ENCODE measurements at regions not wholly inside any gene's neighbourhood (a gene's known extent, or its start where the extent isn't known, plus 50 kb on each side); places are given as distances from the start of the nearest gene placed in this dataset.
"Not testable (repeated sequence)": the region's sequence is repeated elsewhere in the genome, so short reads cannot be mapped to it uniquely, and the experiment has no call there.

DNA sequence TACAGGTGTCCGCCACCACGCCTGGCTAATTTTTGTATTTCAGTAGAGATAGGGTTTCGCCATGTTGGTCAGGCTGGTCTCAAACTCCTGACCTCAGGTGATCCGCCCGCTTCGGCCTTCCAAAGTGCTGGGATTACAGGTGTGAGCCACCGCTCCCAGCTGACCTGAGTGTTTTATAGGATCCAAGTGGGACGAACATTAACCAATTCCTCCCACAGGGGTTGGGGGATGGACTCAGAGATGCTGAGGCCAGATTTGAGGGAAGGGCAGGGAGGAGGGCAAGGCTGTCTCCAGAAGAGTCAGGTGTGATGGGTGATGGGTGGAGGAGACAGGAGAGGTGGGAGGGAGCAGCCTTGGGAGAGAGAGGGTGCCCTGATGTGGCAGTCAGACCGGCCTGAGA lies 65.0 kb upstream of the SMAD6 start:
- not testable (repeated sequence) for DNase-seq

DNA sequence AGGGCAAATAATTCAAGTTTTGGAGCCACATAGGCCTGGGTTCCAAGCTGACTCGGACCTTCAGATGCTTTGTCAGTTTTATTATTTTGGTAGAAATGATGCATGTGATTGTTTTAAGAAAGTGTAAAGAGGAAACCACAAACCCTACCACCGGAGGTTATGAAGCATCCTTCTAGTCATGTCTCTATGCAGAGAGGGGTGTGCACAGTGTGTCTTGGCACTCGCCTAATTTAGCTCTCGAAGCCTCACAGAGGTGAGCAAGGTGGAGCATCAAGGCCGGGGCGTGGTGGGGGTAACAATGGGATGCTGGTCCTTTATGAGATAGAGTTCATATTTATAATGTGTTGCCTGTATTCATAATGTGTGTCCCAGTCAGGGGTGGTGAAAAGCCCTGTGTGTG lies 63.7 kb upstream of the SMAD6 start:
- no peak for DNase-seq

DNA sequence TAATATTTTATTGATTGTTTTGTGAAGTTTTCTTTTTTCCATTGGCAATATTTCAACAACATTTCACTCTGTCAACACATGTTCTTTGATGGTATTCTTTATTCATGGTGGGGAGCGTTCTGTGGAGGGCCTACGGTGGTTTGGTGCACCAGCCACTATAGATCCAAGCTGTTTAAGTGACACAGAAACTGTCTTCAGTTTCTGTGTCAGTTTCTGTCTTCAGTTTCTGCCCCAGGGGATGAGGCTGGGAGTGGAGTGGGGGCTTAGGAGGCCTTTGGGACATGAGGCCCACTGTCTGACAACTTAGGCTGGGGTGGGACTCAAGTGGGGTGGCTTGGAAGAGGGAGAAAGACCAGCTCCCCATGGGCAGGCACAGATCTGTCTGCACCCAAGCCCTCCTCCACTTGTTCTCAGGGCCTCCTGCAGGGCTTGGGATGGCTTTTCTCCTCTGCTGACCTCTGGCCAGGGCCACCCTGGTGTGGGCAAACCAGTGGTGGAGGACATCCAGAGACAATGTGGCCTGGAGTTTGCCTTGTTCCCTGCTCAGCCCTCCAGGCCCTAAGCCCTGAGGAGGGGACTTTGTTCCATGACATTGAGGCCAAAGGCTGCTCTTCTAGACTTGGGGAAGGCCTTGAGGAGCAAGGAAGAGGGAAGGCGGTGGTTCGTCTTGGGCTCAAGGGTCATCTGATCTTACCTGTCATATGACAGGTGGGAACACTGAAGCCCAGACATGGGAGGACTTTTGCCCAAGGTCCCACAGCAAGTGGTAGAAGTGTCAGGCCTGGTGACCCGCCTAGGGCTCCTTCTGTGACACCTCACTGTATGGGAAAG lies 60.3 kb upstream of the SMAD6 start:
- no peak for DNase-seq

DNA sequence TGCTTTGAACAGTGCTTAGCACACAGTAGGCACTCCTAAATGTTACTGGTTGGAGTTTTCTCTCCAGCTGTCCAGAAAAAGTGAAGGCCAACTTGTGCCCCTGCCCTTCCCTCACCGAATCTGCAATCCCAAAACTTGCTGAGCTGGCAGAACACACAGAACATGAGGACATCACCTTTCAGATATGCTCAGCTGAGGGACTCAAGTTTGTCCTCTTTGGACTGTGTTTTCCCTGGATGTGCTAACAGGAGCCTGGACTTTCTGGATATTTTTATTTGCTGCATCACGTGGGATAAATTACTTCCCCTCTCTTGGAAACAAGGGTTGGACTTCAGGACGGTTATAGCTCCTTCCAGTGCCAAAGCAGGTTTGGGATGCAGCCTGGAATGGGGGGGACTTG lies 59.5 kb upstream of the SMAD6 start:
- no peak for DNase-seq

DNA sequence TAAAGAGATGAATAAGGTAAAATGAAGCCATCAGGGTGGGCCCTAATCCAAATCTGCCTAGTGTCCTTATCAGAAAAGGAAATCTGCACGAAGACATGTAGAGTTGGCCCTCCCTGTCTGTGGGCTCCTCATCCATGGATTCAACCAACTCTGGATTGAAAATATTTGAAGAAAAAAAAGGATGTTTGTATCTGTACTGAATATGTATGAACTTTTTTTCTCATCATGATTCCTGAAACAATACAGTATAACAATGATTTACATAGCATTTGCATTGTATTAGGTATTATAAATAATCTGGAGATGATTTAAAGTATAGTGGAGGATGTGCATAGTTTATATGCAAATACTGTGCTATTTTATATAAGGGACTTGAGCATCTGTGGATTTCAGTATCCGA lies 59.0 kb upstream of the SMAD6 start:
- DNase-seq: no peak

DNA sequence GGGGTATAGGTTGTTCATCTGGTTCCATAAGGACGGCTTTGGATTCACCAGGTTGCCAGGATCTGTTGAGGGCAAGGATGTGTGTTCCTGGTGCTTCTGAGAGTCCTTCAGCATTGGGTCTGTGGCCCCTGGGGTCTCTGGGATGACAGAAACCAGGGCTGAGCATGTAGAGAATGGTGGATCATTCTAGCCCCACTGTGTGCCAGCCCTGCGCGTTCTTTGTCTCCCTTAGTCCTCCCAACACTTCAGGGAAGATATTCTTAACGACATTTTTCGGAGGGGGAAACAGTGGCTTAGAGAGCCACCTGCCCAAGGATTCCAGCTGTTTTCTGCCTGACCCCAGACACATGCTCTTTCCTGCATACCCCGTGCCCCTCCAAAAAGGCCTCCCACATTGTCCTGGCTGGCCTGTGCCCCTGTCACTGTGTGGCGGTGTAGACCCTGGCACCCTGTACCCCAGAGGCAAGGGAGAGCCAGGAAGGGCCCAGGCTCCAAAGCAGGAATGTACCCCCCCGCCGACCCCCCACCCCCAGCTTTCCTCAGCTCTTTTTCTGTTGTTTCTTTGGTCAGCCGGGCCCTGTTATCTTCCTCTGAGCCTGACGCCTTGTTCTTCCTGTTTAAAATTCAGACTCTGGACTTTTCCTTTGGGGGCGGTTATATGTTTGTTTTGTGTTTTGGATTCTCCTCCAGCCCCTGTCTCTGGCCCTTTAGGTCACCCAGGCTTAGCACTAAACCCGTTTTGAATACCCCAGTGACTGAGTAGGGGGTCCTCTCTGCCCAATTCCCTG lies 57.8 kb upstream of the SMAD6 start:
- DNase-seq: no peak

DNA sequence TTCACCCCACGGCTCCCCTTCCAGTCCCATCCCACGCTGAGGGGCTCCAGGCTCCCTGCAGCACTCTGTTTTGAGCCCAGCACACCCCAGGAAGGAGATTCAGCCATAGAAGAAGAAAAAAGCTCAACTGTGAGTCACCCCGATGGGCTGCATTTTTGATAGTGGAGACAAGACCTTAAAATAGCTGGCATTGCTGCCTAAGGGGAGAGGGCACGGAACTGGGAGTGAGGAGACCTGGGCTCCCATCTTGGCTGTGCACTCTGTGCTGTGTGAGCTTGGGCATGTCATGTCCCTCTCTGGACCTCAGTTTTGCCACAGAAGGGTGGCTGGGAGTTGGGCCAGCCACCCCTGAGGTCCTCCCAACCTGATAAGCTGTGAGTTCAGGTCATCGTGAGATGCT lies 57.2 kb upstream of the SMAD6 start:
- DNase-seq: no peak

DNA sequence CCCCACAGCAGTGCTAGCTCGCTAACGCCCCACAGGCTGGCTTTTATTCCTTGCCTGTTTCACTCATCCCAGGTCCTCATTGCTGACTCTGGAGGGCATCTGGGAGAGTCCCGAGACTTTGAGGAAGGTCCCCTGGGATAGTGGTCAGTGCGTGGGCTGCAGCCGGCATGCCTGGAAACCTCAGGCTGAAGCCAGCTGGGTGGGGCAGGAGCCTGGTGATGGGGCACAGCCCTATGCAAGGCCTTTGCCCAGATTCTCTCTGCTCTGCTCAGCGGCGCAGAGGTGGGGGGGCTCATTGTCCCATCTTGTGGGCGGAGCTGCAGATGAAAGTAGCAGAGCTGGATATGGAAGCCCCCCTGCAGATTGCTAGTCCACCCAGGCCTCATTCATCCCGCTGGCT lies 55.7 kb upstream of the SMAD6 start:
- DNase-seq: no peak

DNA sequence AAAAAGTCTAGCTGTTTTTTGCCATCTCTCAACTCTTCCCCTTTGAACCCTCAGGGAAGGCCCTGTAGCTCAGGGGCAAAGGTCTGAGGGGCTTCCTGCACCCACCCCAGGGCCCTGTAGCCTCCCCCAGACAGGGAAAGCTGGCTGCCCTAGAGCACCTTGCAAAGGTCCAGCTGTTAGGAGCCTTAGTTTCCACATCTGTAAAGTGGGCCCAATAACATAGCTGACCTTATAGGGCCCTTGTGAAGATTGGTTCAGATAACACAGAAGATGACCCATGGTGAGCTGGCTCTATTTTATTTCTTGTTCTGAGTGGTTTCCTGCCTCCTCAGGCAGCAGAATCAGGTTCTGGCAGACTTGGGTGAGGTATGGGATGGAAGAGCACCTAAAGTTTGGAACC lies 55.2 kb upstream of the SMAD6 start:
- DNase-seq: no peak

DNA sequence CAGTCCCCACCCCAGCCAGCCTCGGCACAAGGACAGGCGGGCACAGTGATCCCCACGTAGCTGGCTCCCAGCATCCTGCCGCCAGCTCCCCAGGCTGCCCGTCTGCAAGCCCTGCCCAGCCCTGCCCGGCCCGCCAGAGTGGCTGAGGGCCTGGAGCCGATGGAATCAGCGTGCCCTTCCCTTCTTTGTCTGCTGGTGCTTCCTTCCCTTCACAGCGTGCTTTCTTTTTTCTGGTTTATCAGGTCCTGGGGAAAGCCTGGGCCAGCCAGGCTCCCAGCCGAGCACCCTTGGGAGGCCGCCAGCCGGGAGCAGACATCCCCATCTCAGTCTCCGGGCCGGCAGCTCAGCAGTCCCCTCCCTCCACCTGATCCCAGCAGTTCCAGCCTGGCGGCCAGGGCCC lies 54.7 kb upstream of the SMAD6 start:
- DNase-seq: no peak

DNA sequence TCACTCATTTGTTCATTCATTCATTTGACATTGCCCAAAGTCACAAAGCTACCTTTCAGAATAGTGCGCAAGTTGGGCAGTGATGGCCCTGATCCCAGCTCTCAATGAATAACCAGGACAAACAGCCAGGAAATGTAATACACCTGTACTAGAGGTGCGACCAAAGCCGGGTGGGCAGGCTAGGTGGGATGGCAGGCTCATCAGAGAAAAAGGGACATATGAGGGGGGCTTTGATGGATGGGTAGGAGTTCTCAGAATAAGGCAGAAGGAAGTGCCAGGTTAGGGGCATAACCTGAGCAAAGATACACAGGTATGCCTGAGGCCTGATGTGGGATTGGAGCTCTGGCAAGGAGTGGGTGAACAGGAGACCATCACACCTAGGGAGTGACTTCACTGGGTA lies 53.4 kb upstream of the SMAD6 start:
- no peak for DNase-seq

DNA sequence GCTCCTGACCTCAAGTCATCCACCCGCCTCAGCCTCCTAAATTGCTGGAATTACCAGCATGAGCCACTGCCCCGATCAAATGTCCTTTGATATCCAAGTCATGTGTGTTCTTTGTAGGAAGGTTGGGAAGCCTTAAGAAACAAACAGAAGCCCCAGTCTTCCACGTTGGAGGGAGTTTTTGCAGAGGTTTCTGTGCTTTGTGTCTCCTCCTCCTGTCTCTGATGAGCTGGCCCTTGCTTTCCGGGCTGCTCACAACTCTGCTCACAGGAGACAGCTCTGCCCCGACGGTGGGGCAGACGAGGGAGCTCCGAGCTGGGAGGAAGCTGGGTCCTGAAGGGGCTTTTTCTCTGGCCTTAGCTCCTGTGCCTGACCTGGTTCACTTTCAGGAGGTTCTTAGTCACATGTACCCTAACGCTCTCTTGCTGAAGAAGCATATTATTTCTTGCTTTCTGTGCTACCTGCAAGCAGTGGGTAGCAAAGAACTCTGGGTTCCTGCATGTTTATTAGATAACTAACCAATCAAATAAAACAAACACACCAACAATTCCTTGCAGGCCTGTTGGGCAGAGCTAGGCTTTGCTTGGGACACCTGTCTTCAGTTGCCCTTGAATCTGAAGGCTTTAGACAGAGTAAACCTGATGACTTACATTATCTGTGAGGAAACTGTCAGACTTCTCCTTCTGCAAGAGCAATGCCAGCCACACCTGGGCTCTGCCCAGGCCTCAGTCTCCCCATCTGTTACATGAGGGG lies 52.6 kb upstream of the SMAD6 start:
- DNase-seq: no peak

DNA sequence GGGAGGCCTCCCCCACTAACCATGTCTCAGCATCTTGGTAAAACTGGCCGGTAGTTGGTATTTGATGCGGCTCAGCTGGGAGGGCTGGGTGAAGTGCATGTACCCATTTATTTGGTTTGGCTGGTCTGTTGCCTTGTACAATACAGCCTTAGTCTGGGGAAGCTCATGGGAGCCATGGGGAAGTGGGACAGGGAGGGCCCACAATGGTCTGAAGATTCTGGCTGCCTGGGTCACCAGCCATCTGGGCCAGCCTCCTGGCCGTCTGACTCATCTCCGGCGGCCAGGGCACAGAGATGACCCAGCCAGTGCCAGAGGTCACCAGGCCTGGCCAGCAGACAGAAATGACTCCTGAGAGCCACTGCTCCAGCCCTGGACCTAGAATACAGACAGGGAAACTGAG lies 51.6 kb upstream of the SMAD6 start:
- DNase-seq: no peak

DNA sequence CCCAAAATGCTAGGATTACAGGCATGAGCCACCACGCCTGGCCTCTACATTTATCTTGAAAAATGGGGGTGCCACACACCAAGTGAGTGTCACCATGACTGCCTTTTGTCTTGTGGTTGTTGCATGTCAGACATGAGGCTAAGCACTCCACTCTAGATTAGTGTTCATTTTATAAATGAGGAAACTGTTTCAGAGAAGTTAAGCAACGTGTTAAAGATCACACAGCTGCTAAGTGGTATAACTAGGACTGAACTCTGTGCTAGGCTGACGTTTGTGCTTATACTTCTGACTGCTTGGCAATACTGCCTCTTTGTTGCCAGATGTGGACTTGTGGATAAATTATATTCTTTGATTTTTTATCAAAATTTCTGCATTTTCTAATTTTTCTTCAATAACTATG lies 50.8 kb upstream of the SMAD6 start:
- DNase-seq: no peak

DNA sequence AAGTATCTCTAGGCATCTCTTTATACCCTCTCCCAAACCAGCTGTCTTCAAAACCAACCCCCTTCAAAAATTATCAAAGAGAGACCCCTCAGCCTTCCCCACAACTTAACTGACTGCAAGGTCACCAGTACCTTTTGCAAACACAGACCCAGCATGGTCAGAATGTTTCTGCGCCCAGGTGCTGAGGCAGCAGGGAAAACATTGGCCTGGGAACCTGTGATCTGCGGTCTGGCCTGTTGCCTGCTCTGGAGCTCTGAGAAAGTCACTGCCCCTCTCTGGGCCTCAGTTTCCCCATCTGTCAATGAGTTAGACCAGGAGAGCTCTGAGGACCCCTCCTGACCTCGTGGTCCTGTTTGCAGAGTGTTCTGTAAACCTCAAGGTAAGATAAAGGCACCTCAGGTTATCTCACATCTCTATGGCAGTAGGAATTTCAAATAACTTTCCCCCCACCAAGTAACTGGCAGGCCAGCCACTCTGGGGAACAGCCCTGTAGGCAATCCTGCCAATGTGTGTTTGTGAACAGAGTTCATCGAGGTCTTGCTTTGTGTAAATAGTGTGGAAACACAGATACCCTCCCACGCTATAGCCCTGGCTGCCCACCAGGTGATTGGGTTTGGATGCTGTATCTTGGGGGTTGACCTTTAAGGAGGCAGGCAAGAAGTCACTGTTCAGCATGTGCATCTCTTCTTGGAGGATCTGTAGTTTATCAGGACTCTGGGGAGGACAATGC lies 50.0 kb upstream of the SMAD6 start:
- no peak for DNase-seq

Measured in NCI-H1105 (cell line).